ENCODE measurements at regions not wholly inside any gene's neighbourhood (a gene's known extent, or its start where the extent isn't known, plus 50 kb on each side); places are given as distances from the start of the nearest gene placed in this dataset.

DNA sequence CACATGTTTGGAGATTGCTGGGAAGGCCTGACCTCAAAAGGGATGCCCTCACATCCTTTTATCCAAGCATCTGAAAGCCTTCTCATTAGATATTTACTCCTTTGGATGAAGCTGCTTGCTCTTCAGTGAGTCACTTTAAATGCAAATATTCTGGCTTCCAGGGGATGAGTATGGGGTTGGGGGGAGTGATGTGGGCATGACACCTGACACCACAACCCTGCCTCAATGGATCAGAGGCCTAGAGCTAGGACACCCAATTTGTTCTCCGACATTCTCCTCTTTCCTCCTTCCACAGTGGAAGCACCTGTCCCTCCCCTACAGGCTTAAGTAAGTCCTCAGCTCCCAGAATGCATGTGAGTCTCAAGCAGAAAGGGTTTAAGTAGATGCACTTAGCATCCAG lies 238.3 kb downstream of the OMA1 start:
- TF ChIP-seq, protein P1, sequence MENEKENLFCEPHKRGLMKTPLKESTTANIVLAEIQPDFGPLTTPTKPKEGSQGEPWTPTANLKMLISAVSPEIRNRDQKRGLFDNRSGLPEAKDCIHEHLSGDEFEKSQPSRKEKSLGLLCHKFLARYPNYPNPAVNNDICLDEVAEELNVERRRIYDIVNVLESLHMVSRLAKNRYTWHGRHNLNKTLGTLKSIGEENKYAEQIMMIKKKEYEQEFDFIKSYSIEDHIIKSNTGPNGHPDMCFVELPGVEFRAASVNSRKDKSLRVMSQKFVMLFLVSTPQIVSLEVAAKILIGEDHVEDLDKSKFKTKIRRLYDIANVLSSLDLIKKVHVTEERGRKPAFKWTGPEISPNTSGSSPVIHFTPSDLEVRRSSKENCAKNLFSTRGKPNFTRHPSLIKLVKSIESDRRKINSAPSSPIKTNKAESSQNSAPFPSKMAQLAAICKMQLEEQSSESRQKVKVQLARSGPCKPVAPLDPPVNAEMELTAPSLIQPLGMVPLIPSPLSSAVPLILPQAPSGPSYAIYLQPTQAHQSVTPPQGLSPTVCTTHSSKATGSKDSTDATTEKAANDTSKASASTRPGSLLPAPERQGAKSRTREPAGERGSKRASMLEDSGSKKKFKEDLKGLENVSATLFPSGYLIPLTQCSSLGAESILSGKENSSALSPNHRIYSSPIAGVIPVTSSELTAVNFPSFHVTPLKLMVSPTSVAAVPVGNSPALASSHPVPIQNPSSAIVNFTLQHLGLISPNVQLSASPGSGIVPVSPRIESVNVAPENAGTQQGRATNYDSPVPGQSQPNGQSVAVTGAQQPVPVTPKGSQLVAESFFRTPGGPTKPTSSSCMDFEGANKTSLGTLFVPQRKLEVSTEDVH (IDR thresholded peaks at IDR 0.05; ENCODE audit: low read depth, partially characterized antibody) = no peak
- TF ChIP-seq, protein P2, sequence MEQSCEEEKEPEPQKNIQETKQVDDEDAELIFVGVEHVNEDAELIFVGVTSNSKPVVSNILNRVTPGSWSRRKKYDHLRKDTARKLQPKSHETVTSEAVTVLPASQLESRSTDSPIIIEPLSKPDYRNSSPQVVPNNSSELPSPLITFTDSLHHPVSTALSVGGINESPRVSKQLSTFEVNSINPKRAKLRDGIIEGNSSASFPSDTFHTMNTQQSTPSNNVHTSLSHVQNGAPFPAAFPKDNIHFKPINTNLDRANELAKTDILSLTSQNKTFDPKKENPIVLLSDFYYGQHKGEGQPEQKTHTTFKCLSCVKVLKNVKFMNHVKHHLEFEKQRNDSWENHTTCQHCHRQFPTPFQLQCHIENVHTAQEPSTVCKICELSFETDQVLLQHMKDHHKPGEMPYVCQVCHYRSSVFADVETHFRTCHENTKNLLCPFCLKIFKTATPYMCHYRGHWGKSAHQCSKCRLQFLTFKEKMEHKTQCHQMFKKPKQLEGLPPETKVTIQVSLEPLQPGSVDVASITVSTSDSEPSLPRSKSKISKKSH (CRISPR knock-in tag; IDR thresholded peaks at IDR 0.05) = no peak
- TF ChIP-seq MEIS2 (IDR thresholded peaks at IDR 0.05; ENCODE audit: partially characterized antibody) (no peak), KLF16 (IDR thresholded peaks at IDR 0.05) (no peak)

Data from K562 (cell line).